GM10266 (cell line): ENCODE measurements at regions not wholly inside any gene's neighbourhood (a gene's known extent, or its start where the extent isn't known, plus 50 kb on each side); places are given as distances from the start of the nearest gene placed in this dataset.
"Not testable (repeated sequence)": the region's sequence is repeated elsewhere in the genome, so short reads cannot be mapped to it uniquely, and the experiment has no call there.

ENCODE experiments used
- DNase-seq: peaks from one replicate; pipeline ENCODE4 v3.0.0; 2012; ENCODE audit errors: extremely low spot score
- CTCF ChIP-seq: IDR thresholded peaks from 2 replicates; pipeline ENCODE4 v1.5.1; 2012; ENCODE audit warnings: mild to moderate bottlenecking, low read depth; ENCODE audit not compliant: control insufficient read depth, insufficient read depth; ENCODE audit errors: missing control alignments

GRCh38 chr4:28481565-28481964, 1620.9 kb downstream of the STIM2 start:
- no peak for TF ChIP-seq CTCF
- DNase-seq: no peak

- DNase-seq: no peak
Observed at GRCh38 chr4:28482580-28483270, 1622.1 kb downstream of the STIM2 start.

GRCh38 chr4:28488021-28488420, 1627.4 kb downstream of the STIM2 start:
- no peak for DNase-seq
- no peak for TF ChIP-seq CTCF

More at GRCh38 chr4:28482580-28483270, 1622.1 kb downstream of the STIM2 start:
- TF ChIP-seq CTCF: no peak

GRCh38 chr4:28490669-28491068, 1630.0 kb downstream of the STIM2 start:
- TF ChIP-seq CTCF: no peak
- no peak for DNase-seq

GRCh38 chr4:28505064-28505463, 1644.4 kb downstream of the STIM2 start:
- no peak for DNase-seq
- TF ChIP-seq CTCF: no peak

GRCh38 chr4:28508636-28509035, 1648.0 kb downstream of the STIM2 start:
- no peak for TF ChIP-seq CTCF
- no peak for DNase-seq

- DNase-seq: not testable (repeated sequence)
Observed at GRCh38 chr4:28514766-28515165, 1654.1 kb downstream of the STIM2 start.
